GM12878 (cell line): ENCODE measurements at regions not wholly inside any gene's neighbourhood (a gene's known extent, or its start where the extent isn't known, plus 50 kb on each side); places are given as distances from the start of the nearest gene placed in this dataset.

ENCODE experiments used
- ATAC-seq: fragments of 200-7000 bp; cut with Tn5 transposase; 3 replicates; pipeline ENCODE4 v1.9.1; 2020; ENCODE audit warnings: mild to moderate bottlenecking, moderate library complexity
- BruUV-seq: library from RNA; stranded (reverse); fragments of 400-500 nt; replicated peaks from 2 replicates; lab custom pipeline; 2021; lab: Mats Ljungman, UMichigan
- CTCF ChIA-PET: fragments of 300-600 bp; sonication (Branson Sonifier 250); formaldehyde crosslinking; extraction: SDS; loops from one replicate; lab custom pipeline; 2021; ENCODE audit warnings: inconsistent platforms; lab: Yijun Ruan, JAX
- POLR2A ChIA-PET: fragments of 350-600 bp; formaldehyde crosslinking; extraction: SDS; loops from one replicate; lab custom pipeline; 2021; ENCODE audit warnings: inconsistent platforms; lab: Charles Lee
- RAD21 ChIA-PET: fragments of 300-600 bp; sonication (Branson Sonifier 250); formaldehyde crosslinking; loops from one replicate; lab custom pipeline; 2023; ENCODE audit warnings: antibody characterized with exemption; ENCODE audit not compliant: unreplicated experiment; lab: Charles Lee
- SMC1A ChIA-PET: fragments of 300-600 bp; sonication (Branson Sonifier 250); formaldehyde crosslinking; loops from one replicate; lab custom pipeline; 2023; ENCODE audit not compliant: unreplicated experiment, uncharacterized antibody; lab: Charles Lee
- DNase-seq: peaks from one replicate; pipeline ENCODE4 v3.0.0-alpha.2; 2011; ENCODE audit warnings: low read depth, low spot score
- FAIRE-seq: peaks from 3 replicates; lab custom pipeline; 2011; peaks lifted over from hg19 to GRCh38; lab: Jason Lieb, UNC
- H2AFZ ChIP-seq: 2 replicates; pipeline ENCODE4 v1.6.0; 2011; ENCODE audit warnings: low read depth, low read length, control low read depth; ENCODE audit not compliant: control insufficient read depth
- H3K27ac ChIP-seq: 2 replicates; pipeline ENCODE4 v1.5.1; 2011; ENCODE audit warnings: control low read depth; ENCODE audit not compliant: control insufficient read depth, insufficient read depth
- H3K27me3 ChIP-seq, 2 experiments: replicated peaks in 1 of 2; 2 replicates each; pipeline versions ENCODE4 v1.6.0 to v1.6.1; 2011; ENCODE audit warnings: low read length in 1 of 2; ENCODE audit not compliant: control insufficient read depth in 2 of 2, insufficient read depth in 2 of 2
- H3K36me3 ChIP-seq, 2 experiments: 2 replicates each; pipeline ENCODE4 v1.5.1; 2011; ENCODE audit warnings: low read length in 1 of 2; ENCODE audit not compliant: control insufficient read depth in 2 of 2, insufficient read depth in 2 of 2
- H3K4me1 ChIP-seq: 2 replicates; pipeline ENCODE4 v1.6.1; 2011; ENCODE audit warnings: mild to moderate bottlenecking, low read length, moderate library complexity, mixed read lengths; ENCODE audit not compliant: control insufficient read depth, insufficient read depth
- H3K4me2 ChIP-seq: 2 replicates; pipeline ENCODE4 v1.6.0; 2011; ENCODE audit warnings: control low read depth; ENCODE audit not compliant: control insufficient read depth, insufficient read depth
- H3K4me3 ChIP-seq: fragments of 200-600 bp; sonication (generic); 2 replicates; pipeline ENCODE4 v1.5.1; 2016
- H3K79me2 ChIP-seq: 2 replicates; pipeline ENCODE4 v1.6.0; 2011; ENCODE audit warnings: low read length; ENCODE audit not compliant: control insufficient read depth, insufficient read depth
- H3K9ac ChIP-seq: 2 replicates; pipeline ENCODE4 v1.8.0; 2011; ENCODE audit warnings: low read length, control low read depth, mixed read lengths; ENCODE audit not compliant: control insufficient read depth, insufficient read depth
- H3K9me3 ChIP-seq: replicated peaks from 3 replicates; pipeline ENCODE4 v1.5.1; 2011; ENCODE audit warnings: mild to moderate bottlenecking, low read length; ENCODE audit not compliant: control insufficient read depth, insufficient read depth
- H4K20me1 ChIP-seq: 2 replicates; pipeline ENCODE4 v1.6.0; 2011; ENCODE audit not compliant: control insufficient read depth, insufficient read depth
- BRCA1 ChIP-seq: IDR thresholded peaks from 2 replicates; pipeline ENCODE4 v1.6.1; 2011; ENCODE audit warnings: low read depth, low read length, improper control_type of control experiment
- CHD1 ChIP-seq: IDR thresholded peaks from 2 replicates; pipeline ENCODE4 v1.6.1; 2012; ENCODE audit warnings: low read depth, low read length, improper control_type of control experiment
- ETV6 ChIP-seq, 2 experiments: fragments of 450-650 bp in 1 of 2; IDR thresholded peaks in 1 of 2; conservative IDR thresholded peaks in 1 of 2; 2 replicates each; pipeline ENCODE4 v1.6.1; 2014; ENCODE audit warnings: antibody characterized with exemption in 1 of 2, borderline replicate concordance in 1 of 2, low read depth in 1 of 2, mild to moderate bottlenecking in 1 of 2, moderate library complexity in 1 of 2
- JUND ChIP-seq: IDR thresholded peaks from 2 replicates; pipeline ENCODE4 v1.6.1; 2012; ENCODE audit warnings: low read depth, mild to moderate bottlenecking, low read length, improper control_type of control experiment, moderate library complexity
- KDM1A ChIP-seq: fragments of 200-600 bp; sonication (generic); IDR thresholded peaks from 2 replicates; pipeline ENCODE4 v1.6.1; 2016; ENCODE audit warnings: borderline replicate concordance
- MTA2 ChIP-seq: fragments of 450-650 bp; IDR thresholded peaks from 2 replicates; pipeline ENCODE4 v1.6.1; 2016; ENCODE audit warnings: low read depth, mild to moderate bottlenecking, moderate library complexity
- NR2C2 ChIP-seq: IDR thresholded peaks from 2 replicates; pipeline ENCODE4 v1.6.1; 2011; ENCODE audit warnings: borderline replicate concordance, low read depth; ENCODE audit not compliant: control insufficient read depth, insufficient read length
- SMAD5 ChIP-seq: IDR thresholded peaks from 2 replicates; pipeline ENCODE4 v1.6.1; 2016; ENCODE audit warnings: antibody characterized with exemption, low read depth
- SPI1 ChIP-seq: IDR thresholded peaks from 2 replicates; pipeline ENCODE4 v1.6.1; 2011; ENCODE audit warnings: low read depth, mild to moderate bottlenecking, low read length, moderate library complexity, borderline replicate concordance; ENCODE audit not compliant: insufficient read depth
- STAT1 ChIP-seq: fragments of 450-650 bp; conservative IDR thresholded peaks from 2 replicates; pipeline ENCODE4 v1.6.1; 2014; ENCODE audit warnings: antibody characterized with exemption, mild to moderate bottlenecking
- TBL1XR1 ChIP-seq: IDR thresholded peaks from 2 replicates; pipeline ENCODE4 v1.6.1; 2012; ENCODE audit warnings: low read depth, low read length, improper control_type of control experiment
- ZSCAN29 ChIP-seq: fragments of 450-650 bp; IDR thresholded peaks from 2 replicates; pipeline ENCODE4 v1.6.1; 2017; ENCODE audit warnings: mild to moderate bottlenecking, moderate library complexity
- WGBS: methylation state at CpG from one replicate; pipeline ENCODE4 v1.1.6; 2016; ENCODE audit warnings: low lambda C conversion rate; ENCODE audit not compliant: insufficient replicate concordance, insufficient coverage; ENCODE audit errors: missing lambda C conversion rate; 5-methylcytosine and 5-hydroxymethylcytosine counted together
- in situ Hi-C: fragments of 300-500 bp; cut with MboI; formaldehyde crosslinking; loops from 9 replicates; pipeline ENCODE4 v1.14.3; 2018; ENCODE audit warnings: mixed read lengths
- intact Hi-C: fragments of 100-400 bp; cut with micrococcal nuclease; formaldehyde crosslinking; loops from one replicate; pipeline ENCODE4 v1.14.2; 2022; ENCODE audit not compliant: unreplicated experiment
- TF ChIP-seq, protein P1 (sequence below): fragments of 450-650 bp; IDR thresholded peaks from 2 replicates; pipeline ENCODE4 v1.6.1; 2017; ENCODE audit warnings: mild to moderate bottlenecking
- TF ChIP-seq, protein P2 (sequence below): fragments of 450-650 bp; IDR thresholded peaks from 2 replicates; pipeline ENCODE4 v1.6.1; 2017; ENCODE audit warnings: low read depth, mild to moderate bottlenecking, moderate library complexity
- TF ChIP-seq, protein P3 (sequence below): IDR thresholded peaks from 2 replicates; pipeline ENCODE4 v1.6.1; 2011; ENCODE audit warnings: low read depth, low read length, improper control_type of control experiment, borderline replicate concordance

DNA sequence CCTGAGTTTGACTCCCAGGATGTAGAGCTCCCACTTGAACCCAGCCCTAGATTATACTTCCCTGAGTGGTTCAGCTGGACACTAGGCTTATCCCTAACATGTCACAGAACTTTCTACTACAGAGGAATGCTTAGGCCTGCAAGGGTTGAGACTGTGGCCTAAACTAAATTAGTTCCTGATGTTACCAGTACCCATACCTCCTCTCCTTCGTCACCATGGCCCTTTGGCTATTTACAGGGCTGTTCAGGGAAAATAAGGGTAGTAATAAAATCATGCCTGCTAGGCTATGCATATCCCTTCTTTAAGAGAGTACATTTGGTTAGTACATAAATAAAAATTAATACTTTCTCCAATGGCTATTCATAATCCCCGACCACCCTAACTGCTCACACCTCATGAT lies 356.4 kb upstream of the RASGRP1 start:
- intact Hi-C loops (no loop called here), in situ Hi-C loops (no loop called here)
- no peak overlapping the region for H3K27ac ChIP-seq
- H3K9ac ChIP-seq, result no peak overlapping the region
- H2AFZ ChIP-seq, result no peak overlapping the region
- ChIA-PET CTCF (no interaction called here), SMC1A (no interaction called here), RAD21 (no interaction called here), POLR2A (no interaction called here)
- no peak overlapping the region for H3K4me3 ChIP-seq
- BruUV-seq, result no TSS peak
- FAIRE-seq (no peak), DNase-seq (no peak), ATAC-seq (no peak)
- TF ChIP-seq, protein P1, sequence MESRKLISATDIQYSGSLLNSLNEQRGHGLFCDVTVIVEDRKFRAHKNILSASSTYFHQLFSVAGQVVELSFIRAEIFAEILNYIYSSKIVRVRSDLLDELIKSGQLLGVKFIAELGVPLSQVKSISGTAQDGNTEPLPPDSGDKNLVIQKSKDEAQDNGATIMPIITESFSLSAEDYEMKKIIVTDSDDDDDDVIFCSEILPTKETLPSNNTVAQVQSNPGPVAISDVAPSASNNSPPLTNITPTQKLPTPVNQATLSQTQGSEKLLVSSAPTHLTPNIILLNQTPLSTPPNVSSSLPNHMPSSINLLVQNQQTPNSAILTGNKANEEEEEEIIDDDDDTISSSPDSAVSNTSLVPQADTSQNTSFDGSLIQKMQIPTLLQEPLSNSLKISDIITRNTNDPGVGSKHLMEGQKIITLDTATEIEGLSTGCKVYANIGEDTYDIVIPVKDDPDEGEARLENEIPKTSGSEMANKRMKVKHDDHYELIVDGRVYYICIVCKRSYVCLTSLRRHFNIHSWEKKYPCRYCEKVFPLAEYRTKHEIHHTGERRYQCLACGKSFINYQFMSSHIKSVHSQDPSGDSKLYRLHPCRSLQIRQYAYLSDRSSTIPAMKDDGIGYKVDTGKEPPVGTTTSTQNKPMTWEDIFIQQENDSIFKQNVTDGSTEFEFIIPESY, result no peak
- TF ChIP-seq KDM1A, result no peak
- no peak for TF ChIP-seq ETV6 (conservative IDR thresholded peaks at IDR 0.05 in 1 of 2, IDR thresholded peaks at IDR 0.05 in 1 of 2; ENCODE audit: borderline replicate concordance in 1 of 2, low read depth in 1 of 2)
- no peaks in the 10 kb centered on the region for H3K27me3 ChIP-seq
- H3K79me2 ChIP-seq, result no peaks in the 10 kb centered on the region
- no peaks in the 10 kb centered on the region for H4K20me1 ChIP-seq
- no peaks in the 10 kb centered on the region for H3K9me3 ChIP-seq
- no peaks in the 10 kb centered on the region for H3K4me1 ChIP-seq
- no peak overlapping the region for H3K4me2 ChIP-seq
- WGBS, result 0% methylated on average over 2 of the region's 2 CpGs
- no peaks in the 10 kb centered on the region for H3K36me3 ChIP-seq

DNA sequence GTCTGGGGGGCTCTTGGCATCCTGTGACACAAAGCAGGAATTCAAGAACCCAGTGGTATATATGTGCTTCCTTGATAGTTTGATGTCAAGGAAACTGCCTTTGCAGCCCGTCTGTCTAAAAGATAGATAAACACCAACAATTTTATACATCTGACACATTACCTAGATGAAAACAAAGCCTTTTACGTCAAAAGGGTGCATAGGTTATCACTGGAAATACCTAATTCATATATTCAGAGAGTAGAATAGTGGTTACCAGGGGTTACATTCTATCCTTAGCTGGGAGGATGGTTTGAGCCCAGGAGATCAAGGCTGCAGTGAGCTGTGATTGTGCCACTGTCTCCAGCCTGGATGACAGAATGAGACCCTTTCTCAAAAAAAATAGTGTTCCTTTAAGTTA lies 356.9 kb upstream of the RASGRP1 start:
- FAIRE-seq (no peak), DNase-seq (no peak), ATAC-seq (no peak)
- intact Hi-C loops, result no loop called here
- Histone ChIP-seq H2AFZ (no peak overlapping the region), H3K9me3 (no peaks in the 10 kb centered on the region), H3K4me2 (no peak overlapping the region), H3K36me3 (no peaks in the 10 kb centered on the region), H3K27me3 (no peaks in the 10 kb centered on the region), H3K4me1 (no peaks in the 10 kb centered on the region), H3K27ac (no peak overlapping the region), H3K79me2 (no peaks in the 10 kb centered on the region), H3K4me3 (no peak overlapping the region), H3K9ac (no peak overlapping the region), H4K20me1 (no peaks in the 10 kb centered on the region)
- BruUV-seq, result no TSS peak
- ChIA-PET SMC1A (no interaction called here), POLR2A (no interaction called here), RAD21 (no interaction called here), CTCF (no interaction called here)
- 24% methylated on average over 2 of the region's 2 CpGs for WGBS
- in situ Hi-C loops, result no loop called here
- TF ChIP-seq STAT1 (no peak), ZSCAN29 (no peak), CHD1 (no peak), MTA2 (no peak), JUND (no peak), BRCA1 (no peak), SPI1 (no peak), SMAD5 (no peak), NR2C2 (no peak), TBL1XR1 (no peak)
- TF ChIP-seq, protein P2, sequence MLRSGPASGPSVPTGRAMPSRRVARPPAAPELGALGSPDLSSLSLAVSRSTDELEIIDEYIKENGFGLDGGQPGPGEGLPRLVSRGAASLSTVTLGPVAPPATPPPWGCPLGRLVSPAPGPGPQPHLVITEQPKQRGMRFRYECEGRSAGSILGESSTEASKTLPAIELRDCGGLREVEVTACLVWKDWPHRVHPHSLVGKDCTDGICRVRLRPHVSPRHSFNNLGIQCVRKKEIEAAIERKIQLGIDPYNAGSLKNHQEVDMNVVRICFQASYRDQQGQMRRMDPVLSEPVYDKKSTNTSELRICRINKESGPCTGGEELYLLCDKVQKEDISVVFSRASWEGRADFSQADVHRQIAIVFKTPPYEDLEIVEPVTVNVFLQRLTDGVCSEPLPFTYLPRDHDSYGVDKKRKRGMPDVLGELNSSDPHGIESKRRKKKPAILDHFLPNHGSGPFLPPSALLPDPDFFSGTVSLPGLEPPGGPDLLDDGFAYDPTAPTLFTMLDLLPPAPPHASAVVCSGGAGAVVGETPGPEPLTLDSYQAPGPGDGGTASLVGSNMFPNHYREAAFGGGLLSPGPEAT, result no peak
- TF ChIP-seq, protein P3, sequence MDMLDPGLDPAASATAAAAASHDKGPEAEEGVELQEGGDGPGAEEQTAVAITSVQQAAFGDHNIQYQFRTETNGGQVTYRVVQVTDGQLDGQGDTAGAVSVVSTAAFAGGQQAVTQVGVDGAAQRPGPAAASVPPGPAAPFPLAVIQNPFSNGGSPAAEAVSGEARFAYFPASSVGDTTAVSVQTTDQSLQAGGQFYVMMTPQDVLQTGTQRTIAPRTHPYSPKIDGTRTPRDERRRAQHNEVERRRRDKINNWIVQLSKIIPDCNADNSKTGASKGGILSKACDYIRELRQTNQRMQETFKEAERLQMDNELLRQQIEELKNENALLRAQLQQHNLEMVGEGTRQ, result no peak
